NCI-H146 (cell line): ENCODE measurements at regions not wholly inside any gene's neighbourhood (a gene's known extent, or its start where the extent isn't known, plus 50 kb on each side); places are given as distances from the start of the nearest gene placed in this dataset.
"Not testable (repeated sequence)": the region's sequence is repeated elsewhere in the genome, so short reads cannot be mapped to it uniquely, and the experiment has no call there.

ENCODE experiments used
- DNase-seq: peaks from one replicate; lab custom pipeline; 2025; lab: John Stamatoyannopoulos, UW

DNA sequence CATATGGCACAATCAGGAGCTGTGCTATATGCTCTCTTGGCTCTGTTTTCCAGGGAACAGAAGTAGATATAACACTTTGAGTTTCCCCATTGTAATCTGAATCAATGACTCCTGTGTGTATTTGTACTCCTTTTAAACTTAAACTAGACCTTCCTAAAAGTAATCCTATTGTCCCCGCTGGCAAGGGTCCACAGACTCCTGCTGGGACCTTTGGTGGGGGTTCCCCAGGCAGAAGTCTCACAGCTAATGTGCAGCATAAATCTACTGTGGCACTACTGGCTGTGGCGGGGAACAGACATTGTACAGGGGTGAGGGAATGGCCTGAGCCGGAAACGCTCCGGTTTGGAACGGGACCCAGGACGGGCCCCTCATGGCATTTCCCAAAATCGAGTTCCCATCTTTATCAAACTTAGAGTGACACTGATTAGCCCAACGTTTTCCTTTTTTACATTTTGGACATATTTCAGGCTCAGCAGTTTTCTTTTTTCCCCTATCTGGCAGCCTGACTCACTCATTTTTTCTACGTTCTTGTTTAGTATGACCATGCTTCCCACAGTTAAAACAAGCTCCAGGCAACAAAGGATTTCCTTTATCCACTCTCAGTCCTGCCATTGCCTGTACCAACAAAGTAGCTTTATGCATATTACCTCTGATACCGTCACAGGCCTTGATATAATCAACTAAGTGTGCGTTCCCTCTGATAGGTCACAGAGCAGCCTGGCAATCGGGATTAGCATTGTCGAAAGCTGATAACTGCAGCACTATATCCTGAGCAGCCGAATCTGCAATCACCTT lies 59.5 kb upstream of the LPCAT1 start:
- not testable (repeated sequence) for DNase-seq

DNA sequence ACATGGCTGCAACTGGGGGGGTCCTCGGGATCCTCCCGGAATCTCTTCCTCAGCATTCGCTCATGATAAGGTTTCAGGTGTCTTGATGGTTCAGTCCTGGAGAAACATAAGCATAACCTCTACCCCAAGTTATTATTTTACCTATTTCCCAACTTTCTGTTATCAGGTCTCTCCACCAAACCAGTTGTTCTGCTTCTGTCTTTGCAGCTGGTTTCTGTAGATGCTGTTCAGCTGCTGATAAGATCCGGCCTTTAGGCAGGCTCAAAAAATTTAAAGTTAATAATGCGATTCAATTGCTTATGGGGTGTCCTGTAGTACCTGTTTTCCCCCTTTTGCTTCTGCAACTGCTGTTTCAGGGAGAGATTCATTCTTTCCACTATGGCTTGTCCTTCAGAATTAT lies 55.6 kb upstream of the LPCAT1 start:
- DNase-seq, result not testable (repeated sequence)

DNA sequence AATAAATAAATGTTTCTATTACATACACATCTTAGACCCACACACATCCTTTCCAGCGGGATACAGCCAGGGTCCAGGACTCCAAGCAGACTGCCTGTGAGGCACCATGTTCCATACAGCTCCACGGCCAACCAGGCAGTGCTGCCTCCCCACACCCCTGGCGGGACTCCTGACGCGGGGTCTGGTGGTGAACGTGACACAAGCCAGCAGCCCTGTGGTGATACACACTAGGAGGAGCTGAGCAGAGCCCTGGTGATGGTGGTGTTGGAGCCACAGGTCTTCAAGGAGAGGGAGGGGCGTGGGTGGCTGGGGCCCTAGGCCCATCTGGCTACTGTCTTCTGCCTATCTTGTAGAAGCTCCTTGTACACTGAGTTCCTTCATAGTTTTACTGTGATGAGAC lies 53.1 kb upstream of the LPCAT1 start:
- not testable (repeated sequence) for DNase-seq

DNA sequence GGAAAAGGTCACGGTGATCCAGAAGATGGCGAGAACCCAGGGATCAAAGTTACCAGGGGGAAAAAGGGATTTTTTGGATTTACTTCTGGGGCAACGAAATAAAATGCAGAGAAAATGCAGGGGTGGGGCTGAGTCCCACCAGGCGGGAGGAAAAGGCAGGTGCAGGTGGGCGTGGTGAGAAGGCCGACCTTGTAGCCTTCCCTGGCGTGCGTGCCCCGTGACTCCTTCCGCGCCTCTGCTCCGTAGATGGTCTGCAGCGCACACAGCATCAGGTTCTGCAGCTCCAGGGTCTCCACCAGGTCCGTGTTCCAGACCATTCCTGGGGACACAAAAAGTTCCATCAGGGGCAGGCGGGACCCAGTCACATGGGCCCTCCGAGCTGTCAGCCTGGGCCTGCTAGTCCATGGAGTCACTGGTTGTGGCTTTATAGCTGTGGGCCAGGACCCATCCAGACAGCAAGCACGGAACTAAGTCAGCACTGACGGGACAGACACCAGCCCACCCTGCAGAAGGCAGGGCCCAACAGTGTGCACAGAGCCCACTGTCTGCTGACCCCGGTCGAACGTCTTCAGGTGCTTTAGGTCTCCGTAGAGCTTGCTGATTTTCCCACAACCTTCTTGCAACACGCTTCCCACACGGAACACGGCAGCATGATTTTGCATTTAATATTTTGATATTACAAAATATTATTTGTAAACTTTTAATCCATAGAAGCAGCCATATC lies 52.4 kb upstream of the LPCAT1 start:
- not testable (repeated sequence) for DNase-seq

- DNase-seq, result not testable (repeated sequence)
These were observed 51.7 kb upstream of the LPCAT1 start for GRCh38 chr5:1575491-1575890.

DNA sequence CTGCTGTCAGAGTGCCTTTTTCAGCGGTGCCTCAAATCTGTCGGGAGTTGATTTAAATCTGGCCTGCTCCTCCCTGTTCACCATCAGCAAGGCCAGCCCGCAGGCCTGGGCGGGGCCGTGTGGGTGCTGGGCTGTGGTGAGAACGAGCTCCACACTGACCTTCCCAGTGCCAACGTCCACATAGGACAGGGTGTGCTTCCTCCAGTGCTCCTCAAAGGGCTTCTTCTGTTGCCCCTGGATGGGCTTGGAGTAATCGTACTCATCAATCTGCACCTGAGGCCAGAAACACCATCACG lies 50.2 kb upstream of the LPCAT1 start:
- DNase-seq, result not testable (repeated sequence)

DNA sequence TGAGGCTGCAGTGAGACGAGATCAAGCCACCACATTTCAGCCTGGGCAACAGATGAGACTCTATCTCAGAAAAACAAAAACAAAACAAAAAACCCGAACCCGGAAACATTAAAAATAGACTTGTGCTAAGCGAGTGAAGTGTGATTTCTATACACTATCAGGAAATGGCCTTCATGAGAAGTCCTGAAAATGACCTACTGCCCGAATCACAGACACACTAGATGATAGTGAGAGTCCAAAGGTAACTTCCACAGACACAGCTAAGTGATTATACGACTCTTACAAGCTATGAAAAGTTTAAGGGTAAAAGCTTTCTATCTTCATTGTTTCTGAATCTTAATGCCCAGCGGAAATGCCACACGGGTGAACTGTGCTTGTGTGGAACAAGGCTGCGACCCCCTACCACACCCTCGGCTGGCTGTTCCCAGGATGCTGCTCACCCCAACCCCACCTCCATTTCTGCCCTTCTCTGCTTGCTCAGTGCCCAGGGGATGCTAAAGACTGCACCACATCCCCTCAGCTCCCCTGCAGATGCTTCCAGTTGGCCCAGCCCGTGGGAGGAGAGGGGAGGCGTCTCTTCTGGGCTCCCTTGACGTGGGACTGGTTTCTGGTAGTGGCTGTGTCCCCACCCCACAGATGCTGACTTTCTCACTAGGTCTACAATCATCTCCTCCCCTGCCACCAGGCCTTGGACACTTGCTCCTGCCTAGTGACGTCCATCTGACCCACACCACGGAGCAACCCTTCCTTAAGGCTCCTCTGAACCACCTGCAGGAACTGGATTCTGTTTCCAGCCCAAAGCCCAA lies 49.7 kb upstream of the LPCAT1 start:
- not testable (repeated sequence) for DNase-seq
